ENCODE measurements at regions not wholly inside any gene's neighbourhood (a gene's known extent, or its start where the extent isn't known, plus 50 kb on each side); places are given as distances from the start of the nearest gene placed in this dataset.
"Not testable (repeated sequence)": the region's sequence is repeated elsewhere in the genome, so short reads cannot be mapped to it uniquely, and the experiment has no call there.

DNA sequence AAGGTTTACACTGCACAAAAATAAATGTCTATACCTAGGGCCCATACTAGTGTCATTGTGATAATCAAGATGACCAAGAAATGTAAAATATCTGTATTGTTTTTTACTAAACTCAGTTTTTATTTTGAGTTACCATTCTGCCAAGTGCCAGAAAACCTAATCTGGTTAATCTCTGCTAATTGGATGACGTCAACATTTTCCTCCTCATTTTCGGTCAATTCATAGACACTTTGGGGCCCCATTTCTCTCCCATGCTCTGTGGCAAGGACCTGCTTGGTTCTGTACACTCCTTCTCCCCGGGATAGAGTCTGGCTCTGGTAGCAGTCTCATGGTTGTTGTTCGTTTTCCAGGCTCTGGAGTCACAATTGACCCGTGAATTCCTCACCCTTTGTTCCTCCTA is 186.5 kb upstream of the TCF4 start:
- DNase-seq, result no peak

DNA sequence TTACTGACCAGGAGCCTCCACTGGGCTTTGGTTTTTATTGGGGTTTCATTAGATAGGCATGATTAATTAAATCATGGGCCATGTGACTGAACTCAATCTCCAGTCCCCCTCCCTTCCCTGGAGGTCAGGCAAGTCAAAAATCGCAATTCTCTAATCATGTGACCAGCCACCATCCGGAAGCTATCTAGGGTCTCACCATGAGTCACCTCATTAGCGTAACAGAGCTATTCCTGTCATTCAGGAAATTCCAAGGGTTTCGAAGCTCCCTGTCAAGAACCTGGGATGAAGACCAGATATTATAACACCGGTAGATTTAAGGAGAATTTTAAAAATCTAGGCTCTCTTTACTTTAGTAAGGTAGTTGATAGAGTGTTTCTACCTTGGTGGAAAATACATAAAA is 180.3 kb upstream of the TCF4 start:
- no peak for DNase-seq

DNA sequence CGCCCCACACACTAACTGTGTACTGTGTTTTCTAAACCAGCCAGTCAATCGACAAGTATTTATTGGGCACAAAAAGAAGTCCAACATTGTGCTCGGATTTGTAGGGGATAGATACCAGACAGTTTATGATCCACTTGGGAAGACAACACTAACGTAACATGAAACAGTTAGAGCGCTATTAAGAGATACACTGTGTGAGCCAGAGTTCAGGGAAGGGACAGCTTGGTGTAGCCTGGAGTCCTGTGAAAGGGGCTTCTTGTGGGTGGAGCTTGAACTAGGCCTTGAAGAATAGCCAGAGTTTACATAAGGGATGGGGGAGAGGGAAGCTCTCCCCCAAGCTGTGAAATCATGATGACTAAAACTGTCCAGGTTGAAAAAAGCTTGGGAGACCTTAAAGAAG is 176.4 kb upstream of the TCF4 start:
- no peak for DNase-seq

DNA sequence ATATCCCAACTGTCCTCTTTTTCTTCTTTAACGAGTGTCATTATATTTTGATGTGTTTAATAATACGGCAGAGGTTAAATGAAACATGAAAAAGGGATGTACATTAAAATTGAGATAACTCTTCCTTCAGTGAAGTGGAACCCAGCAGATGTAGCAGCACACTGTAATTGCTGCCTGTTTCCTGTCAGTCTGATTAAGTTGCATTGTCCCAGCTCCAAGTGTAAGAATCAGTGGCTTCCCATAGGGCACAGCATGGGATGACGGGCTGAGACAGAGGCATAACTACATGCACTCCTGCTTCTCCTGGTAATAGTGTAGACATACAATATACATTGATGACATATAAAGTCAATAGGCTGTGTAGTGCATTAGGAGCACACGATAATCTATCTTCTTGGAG is 175.8 kb upstream of the TCF4 start:
- DNase-seq, result no peak

DNA sequence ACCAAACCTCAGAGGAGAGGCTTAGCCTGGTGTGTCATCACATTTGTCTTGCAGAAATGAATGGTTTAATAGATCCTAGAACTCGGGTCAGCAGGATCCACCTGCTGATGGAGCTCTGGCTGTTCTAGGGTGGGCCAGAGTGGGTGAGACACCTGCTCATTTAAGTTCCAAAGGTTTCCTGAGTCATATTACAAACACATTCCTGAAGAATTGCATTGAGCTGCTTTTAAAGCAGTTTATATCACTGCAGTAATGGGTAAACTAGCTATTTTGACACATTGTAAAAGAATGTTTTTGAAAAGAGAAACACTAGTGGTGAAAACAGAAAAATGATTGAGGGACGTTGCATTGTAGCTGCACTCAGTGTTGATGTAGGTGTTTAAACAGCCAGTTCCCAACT is 175.3 kb upstream of the TCF4 start:
- DNase-seq, result no peak

DNA sequence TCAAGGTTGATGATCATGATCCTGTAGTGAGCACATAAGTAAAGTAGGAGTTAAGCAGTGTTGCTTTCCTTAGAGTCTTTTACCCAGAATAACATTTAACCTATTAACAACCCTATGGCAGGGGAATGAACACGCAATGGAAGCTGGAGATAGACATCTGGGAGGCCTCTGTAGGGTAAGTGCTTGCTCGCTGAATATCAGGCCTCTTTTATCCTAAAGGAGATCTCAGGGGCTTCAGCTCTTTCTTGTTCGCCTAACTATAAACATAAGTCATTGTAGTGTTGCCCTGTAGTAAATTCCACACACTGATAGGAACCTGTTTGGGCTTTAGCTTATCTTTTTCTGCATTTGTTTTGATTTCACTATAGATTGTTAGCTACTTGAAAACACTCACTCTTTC is 174.4 kb upstream of the TCF4 start:
- DNase-seq, result no peak

DNA sequence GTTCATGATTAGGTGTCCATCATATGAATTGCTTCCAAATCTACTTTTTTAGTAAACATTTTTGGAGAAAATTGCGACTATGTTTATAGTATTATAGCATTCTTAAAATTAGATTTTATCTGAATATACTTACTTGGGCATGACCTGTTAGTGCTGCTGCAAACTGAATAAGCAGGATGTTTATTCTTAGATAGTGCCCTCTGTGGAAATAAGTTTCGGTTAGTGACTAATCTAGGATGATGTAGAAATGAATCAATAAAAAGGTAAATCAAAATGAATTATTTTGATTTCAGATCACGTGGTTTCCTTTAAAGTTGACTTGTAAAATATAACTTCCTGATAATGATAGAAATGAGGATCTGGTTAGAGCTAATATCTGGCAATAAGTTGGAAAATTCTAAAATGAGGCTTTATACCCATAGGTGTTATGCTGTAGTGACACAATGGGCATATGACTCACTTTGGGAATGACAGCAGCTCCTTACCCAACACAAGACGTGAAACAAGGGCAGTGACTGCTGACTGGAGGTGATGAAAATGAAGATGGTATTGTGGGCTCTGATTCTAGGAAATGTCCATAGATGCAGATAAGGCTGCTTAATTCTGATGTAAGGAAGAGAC is 165.8 kb upstream of the TCF4 start:
- no peak for DNase-seq

DNA sequence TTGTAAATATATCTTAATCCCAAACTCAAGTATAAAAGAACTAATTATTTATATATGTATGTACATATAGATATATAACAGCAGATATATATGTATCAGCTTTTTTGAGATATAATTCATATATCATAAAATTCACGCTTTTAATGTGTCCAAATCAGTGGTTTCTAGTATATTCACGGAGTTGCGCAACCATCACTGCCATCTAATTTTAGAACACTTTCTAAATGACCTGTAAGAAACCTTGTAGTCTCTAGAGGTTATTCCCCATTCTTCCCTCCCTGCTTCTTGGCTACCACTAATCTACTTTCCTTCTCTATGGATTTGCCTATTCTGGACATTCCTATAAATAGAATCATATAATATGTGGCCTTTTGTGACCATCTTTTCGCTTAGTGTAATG is 163.5 kb upstream of the TCF4 start:
- DNase-seq, result no peak

DNA sequence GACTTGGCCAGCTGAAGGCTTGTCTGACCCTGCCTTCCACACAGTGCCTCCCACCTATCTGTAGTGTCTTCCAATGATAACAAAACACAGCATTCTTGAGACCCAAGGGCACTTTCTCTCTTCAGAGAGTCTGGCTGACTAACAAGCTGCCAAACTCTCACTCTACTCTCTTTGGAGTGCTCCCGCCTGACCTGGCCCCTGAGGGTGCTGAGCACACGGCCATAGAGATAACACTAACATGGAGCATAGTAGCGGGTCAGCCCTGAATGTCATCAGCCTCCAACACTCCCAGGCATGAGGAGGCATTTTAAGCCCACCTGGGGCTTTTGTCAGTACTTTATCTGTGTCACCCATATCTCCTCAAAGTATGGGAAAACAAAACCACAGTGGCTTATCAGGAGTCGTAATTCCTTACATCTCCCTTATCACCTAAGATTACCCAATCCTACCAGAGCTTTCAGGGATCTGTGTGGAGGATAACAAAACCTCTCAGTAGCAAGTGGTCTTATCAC is 160.3 kb upstream of the TCF4 start:
- DNase-seq, result no peak

DNA sequence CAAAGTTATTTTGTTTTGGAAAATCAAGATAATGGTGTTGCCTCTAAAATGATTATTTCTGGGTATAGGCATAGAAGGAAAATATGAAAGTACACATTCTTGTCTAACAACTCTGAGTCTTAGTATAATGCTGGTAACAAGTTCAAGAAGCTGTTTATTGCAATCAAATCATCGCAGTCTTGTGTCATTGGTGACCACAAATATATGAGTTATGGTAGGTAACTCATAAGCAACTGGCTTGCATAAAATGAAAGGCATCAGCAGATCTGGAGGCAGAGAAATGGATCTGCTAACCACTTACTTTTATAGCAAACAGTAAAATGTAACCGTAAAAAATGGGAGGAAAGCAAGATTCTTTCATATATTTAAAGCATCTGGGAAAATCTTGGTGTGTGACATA is 156.2 kb upstream of the TCF4 start:
- DNase-seq, result no peak

DNA sequence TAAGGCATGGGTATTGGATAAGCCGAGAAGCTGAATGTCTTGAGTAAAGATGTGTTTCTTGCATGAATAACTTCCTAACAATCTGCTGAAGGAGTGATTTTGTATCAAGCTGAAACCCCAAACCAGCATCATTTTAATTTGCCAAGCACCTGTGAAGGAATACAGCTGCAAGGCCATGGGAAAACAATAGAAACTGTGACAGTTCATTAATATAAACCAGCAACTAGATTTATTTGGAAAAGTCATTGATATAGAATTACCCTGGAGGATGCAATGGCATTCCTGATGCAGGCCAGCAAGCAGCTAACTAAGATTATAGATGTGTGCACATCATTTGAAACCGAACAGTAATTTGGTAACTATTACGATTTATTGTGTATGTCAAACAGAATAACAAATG is 155.7 kb upstream of the TCF4 start:
- DNase-seq, result no peak

DNA sequence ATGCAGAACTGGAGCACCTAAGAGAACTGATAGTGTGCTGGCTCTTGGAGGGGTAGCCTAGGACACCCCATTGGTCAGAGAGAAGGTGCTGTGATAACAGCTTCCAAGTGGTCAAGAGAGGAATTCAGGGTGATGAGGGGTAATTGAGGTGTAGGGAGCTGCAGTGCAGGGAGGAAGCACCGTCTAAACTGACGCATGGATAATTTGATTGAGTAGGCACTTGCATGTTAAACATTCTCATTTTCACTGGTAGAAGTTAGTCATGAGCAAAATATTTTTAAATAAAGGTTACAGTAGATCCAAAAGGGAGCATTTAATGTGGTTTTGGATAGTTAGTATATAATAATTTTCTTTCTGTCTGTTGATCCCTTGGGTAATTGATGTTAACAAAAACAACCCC is 155.1 kb upstream of the TCF4 start:
- DNase-seq, result no peak

DNA sequence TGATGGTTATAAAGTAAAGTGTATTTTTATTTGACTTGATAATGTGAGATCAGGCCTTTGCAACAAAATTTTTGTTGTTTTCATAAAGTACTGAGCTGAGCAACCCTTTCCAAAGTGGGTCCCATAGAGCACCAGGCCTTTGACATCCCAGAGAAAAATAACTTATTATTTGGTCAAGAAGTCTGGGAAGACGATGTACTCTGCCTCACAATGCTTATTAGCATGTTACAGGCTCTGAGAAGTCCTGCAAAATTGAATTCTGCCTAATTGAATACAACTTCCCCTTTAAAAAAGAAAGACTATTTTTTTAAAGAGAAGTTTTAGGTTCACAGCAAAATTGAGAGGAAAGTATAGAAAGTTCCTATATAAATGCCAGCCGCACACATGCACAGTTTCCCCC is 151.5 kb upstream of the TCF4 start:
- no peak for DNase-seq

DNA sequence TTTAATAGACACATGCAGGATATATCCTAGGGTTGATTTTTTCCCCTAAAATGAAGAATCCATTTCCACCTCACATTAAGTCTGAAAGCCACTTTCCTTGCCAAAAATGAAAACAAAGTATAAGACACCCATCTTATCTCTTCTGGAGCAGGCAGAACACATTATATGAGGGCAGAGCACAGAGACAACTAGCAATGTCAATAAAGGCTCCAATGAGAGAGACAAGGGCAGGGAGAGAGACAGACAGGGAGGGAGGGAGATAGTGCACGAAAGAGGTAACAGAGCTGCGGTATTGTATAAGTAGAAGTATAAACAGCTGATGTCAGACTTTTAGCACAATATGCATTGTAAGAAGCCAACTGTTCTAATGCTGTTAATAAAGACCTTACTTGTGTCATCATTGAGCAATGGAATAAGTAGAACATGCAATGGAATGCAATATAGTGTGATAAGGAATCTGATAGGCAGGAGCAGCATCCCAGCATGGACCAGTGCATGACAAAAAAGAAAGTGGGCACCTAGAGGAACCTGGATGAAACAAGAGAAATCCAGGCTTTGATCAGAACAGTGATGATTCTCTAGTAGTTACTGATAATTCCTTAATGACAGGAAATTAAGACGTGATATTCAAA is 150.6 kb upstream of the TCF4 start:
- no peak for DNase-seq

DNA sequence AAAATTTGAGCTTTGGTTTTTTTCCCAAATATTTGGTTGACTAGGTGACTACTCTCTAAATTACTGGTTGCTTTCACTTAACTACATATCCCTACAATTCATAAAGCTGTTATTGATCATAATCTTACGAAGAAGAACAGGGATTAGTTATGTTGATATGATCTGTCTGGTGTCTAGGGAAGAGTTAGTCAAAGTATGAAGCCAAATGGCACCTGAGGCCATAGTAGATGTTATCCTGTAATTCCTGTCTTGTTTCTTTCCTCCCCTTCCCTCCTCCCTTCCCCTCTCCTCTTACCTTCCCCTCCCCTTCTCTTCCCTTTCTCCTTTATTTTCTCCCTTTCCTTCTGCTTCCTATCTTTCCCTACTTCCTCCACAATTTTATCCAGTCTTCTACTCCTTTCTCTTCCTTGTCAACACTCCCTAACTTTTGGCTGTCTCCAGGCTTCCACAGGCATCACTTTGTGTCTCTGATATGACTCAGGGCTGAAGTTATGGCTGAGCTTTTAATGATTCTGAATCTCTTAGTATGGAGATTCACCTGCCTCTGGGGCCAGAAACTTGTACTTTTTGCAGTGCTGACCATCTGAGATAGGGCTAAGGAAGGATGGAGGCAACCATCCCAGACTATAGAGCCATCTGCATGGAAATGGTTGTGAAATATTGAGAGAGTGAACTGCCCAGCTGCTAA is 149.9 kb upstream of the TCF4 start:
- no peak for DNase-seq

DNA sequence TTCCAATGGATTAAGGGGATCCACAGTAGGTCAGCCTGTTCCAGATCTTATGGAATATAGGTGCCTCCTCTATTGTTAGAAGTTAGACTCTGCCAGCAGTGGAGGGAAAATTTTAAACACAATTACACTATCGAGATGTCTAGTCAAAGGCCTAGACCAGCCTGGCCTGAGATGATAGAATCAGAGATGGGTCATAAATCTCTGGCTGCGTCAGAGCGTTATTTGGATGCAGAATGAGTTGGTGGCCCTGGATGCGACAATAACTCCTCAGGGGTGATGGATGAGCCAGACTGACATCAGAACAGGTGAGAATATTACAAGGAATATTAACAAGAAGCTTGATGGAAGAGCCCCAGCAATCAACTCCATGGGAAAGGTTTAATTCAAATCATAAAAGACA is 149.3 kb upstream of the TCF4 start:
- DNase-seq, result no peak

DNA sequence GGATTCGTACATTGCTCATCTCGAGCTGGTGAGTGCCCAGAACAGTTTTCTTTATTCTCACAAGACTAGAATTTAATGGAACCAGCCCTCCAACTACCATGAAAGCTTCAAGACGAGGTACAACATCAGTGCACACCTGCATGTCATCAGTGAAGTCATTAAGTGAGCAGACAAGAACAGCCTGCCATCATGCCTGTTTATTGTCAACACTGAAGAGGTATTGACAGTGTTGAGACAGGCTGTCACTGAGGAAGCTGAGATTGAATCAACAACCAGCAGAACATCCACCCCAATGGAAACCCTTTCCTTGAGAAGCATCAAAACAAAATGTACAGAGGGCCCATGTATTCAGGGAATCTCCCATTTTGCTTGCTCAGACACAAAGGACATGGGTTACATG is 148.0 kb upstream of the TCF4 start:
- DNase-seq, result no peak

DNA sequence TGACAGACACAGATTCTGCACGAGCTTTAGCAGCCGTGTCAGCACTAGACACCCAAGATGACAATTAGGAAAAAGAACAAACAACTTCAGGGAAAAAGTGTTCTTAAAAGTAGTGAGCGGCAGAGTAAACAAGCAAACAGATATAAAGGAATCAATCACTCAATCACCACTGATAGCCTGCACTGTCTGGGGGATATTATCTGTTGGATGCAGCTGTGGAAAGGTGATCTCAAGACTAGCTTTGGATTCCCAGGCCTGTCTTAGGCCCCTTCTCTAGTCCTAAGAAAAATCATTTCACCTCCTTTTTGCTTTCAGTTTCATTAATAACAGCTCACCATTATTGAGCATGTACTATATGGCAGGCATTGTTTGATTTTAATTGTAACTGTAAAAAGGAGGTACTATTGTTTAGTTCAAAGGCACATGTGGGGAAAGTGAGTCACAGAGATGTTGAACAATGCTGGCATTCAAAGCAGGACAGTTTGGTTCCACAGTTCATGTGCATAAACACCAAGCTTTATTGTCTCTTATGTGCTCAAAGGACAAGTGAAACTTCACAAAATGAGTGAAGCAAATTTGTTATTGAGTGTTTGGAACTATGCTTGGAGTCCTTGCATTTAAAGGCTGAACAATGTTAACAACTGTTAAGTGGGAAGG is 147.3 kb upstream of the TCF4 start:
- no peak for DNase-seq

DNA sequence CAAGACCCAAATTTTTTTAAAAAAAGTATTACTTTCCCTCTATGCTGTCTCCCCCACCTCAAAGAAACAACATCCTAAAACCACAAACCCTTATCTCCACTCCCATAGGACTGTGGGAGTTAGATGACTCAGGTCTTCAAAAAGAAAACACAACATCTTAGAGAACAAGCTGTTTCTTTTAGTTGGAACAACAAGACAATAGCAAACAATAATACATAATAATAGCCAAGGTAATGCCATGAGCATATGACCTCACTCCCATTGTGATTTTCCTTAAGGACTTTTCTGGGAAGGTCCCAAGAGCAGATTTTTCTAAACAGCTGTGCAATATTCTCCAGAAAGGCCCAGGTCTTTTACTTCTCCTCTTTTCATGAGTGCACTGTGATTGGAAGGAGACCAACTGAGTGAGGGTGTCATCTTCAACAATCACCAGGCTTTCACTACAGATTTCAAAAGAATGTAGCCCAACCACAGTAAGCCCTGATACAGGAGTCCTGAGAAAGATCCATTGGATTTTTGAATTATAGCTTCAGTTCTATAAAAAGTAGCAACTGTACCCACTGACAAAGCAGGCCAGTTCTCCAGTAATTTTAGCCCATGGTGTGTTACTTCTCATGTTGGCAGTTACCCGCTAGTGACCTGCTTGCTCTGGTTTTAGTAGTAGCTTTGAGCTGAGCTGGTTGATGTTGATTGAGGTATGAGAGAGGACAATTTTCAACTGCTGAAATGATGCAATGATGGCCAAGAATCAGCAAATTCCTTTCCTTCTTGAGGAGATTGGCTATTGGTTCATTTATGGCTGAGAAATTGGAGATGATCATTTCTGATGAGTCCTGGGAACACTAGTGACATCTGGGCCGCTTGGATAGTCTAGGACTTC is 144.5 kb upstream of the TCF4 start:
- no peak for DNase-seq

DNA sequence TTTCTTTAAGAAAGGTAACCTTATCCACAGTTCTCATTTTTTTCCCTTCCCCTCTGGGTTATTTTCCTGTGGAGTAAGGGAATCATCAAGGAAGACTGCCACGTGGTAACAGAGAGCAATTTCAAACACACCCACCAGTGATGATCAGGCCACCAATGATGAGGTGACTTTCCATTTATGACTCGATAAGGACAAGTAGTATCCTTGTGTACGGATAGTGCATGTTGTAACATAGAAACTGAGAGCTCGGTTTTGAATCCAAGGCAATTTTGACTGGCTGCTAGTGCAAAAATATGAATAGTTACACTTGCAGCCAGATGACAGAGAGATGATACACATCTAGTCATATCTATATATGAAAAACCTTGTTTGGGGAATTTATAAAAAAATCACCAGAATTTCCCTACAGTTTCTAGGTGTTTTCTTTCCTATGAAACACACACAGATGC is 143.6 kb upstream of the TCF4 start:
- no peak for DNase-seq

DNA sequence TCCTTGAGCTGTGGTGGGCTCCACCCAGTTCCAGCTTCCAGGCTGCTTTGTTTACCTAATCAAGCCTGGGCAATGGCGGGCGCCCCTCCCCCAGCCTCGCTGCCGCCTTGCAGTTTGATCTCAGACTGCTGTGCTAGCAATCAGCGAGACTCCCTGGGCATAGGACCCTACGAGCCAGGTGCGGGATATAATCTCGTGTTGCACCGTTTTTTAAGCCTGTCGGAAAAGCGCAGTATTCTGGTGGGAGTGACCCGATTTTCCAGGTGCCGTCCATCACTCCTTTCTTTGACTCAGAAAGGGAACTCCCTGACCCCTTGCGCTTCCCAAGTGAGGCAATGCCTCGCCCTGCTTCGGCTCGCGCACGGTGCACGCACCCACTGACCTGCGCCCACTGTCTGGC is 133.0 kb upstream of the TCF4 start:
- not testable (repeated sequence) for DNase-seq

DNA sequence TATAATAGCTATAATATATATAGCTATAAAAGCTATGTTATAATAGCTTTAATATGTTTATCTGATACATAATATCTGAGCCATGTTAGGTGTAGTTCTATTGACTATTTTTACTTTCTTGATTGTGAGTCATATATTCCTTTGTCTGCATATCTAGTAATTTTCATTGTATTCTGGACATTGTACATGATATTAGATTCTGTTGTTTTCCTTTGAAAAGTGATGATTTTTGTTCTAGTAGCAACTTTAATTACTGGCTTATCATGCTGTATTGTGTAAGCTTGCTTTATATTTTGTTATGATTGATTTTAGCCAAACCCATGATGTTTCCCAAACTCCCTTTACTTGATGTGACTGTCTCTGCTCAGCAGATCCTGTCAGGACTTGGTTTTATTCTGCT is 125.7 kb upstream of the TCF4 start:
- no peak for DNase-seq

DNA sequence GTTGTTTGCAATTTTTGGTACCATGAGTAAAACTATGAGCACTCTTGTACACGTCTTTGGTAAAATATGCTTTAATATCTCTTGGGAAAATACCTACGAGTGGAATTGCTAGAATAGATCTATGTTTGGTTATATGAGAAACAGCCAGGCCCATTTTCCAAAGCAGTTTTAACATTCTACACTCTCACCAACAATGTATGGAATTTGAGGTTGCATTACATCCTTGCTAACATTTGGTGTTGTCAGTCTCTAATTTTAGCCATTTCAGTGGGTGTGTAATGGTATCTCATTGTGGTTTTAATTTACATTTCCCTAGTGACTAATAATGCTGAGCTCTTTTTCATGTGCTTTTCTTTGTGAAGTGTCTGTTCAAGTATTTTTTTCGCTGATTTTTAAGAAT is 118.9 kb upstream of the TCF4 start:
- no peak for DNase-seq
